Activated CD4-positive, alpha-beta T cell treated with anti-CD3 and anti-CD28 coated beads, Interleukin-2, amount 10 ng/mL, durations not matched to agents 24 days and 14 days (primary cell): ENCODE measurements at regions not wholly inside any gene's neighbourhood (a gene's known extent, or its start where the extent isn't known, plus 50 kb on each side); places are given as distances from the start of the nearest gene placed in this dataset.

Experiments used
- DNase-seq: peaks from one replicate; pipeline ENCODE4 v3.0.0; 2022
- H3K27ac Mint-ChIP-seq: one replicate; pipeline ENCODE4 v1.8.0; 2022; ENCODE audit warnings: mild to moderate bottlenecking, mixed read lengths
- H3K27me3 Mint-ChIP-seq: one replicate; pipeline ENCODE4 v1.8.0; 2022; ENCODE audit warnings: mixed read lengths
- H3K36me3 Mint-ChIP-seq: one replicate; pipeline ENCODE4 v1.8.0; 2022; ENCODE audit warnings: low read depth, mild to moderate bottlenecking, mixed read lengths
- H3K4me1 Mint-ChIP-seq: one replicate; pipeline ENCODE4 v1.8.0; 2021; ENCODE audit warnings: mixed read lengths
- H3K4me3 Mint-ChIP-seq: one replicate; pipeline ENCODE4 v1.8.0; 2022; ENCODE audit warnings: mild to moderate bottlenecking, moderate library complexity, mixed read lengths
- H3K9me3 Mint-ChIP-seq: one replicate; pipeline ENCODE4 v1.8.0; 2021; ENCODE audit warnings: mixed read lengths
- intact Hi-C: fragments of 100-400 bp; cut with micrococcal nuclease; formaldehyde crosslinking; loops from one replicate; pipeline ENCODE4 v1.15.1; 2023

- H3K9me3 Mint-ChIP-seq: peaks cover 5% of the 10 kb centered on the region
- H3K27ac Mint-ChIP-seq: no peak overlapping the region
- intact Hi-C loops: no loop called here
- peaks cover 10% of the 10 kb centered on the region for H3K27me3 Mint-ChIP-seq
- H3K4me1 Mint-ChIP-seq: no peaks in the 10 kb centered on the region
- H3K4me3 Mint-ChIP-seq: no peak overlapping the region
- H3K36me3 Mint-ChIP-seq: no peaks in the 10 kb centered on the region
- no peak for DNase-seq
Measured at GRCh38 chr6:74070711-74071110, 374.7 kb downstream of the CD109 start.

GRCh38 chr6:74070091-74070490, 374.1 kb downstream of the CD109 start:
- no peak for DNase-seq
- intact Hi-C loops: no loop called here
- H3K4me3 Mint-ChIP-seq: no peak overlapping the region
- peaks cover 10% of the 10 kb centered on the region for H3K27me3 Mint-ChIP-seq
- H3K36me3 Mint-ChIP-seq: no peaks in the 10 kb centered on the region
- H3K4me1 Mint-ChIP-seq: no peaks in the 10 kb centered on the region
- H3K27ac Mint-ChIP-seq: no peak overlapping the region
- peaks cover 5% of the 10 kb centered on the region for H3K9me3 Mint-ChIP-seq

- H3K27me3 Mint-ChIP-seq: peaks cover 10% of the 10 kb centered on the region
- no peaks in the 10 kb centered on the region for H3K36me3 Mint-ChIP-seq
- intact Hi-C loops: no loop called here
- H3K4me3 Mint-ChIP-seq: no peak overlapping the region
- DNase-seq: no peak
- peaks cover 5% of the 10 kb centered on the region for H3K9me3 Mint-ChIP-seq
- no peak overlapping the region for H3K27ac Mint-ChIP-seq
- no peaks in the 10 kb centered on the region for H3K4me1 Mint-ChIP-seq
Measured at GRCh38 chr6:74069089-74069581, 373.1 kb downstream of the CD109 start.

- Mint-ChIP-seq H3K9me3 (peaks cover 5% of the 10 kb centered on the region), H3K4me1 (no peaks in the 10 kb centered on the region), H3K36me3 (no peaks in the 10 kb centered on the region), H3K27ac (no peak overlapping the region), H3K4me3 (no peak overlapping the region), H3K27me3 (peaks cover 10% of the 10 kb centered on the region)
- DNase-seq: no peak
- intact Hi-C loops: no loop called here
Measured at GRCh38 chr6:74066168-74066871, 370.3 kb downstream of the CD109 start.

- Mint-ChIP-seq H3K9me3 (peaks cover 5% of the 10 kb centered on the region), H3K4me3 (no peak overlapping the region), H3K27me3 (peaks cover 9% of the 10 kb centered on the region), H3K36me3 (no peaks in the 10 kb centered on the region), H3K27ac (no peak overlapping the region), H3K4me1 (no peaks in the 10 kb centered on the region)
- intact Hi-C loops: no loop called here
- no peak for DNase-seq
Measured at GRCh38 chr6:74065705-74066104, 369.7 kb downstream of the CD109 start.

- H3K27ac Mint-ChIP-seq: no peak overlapping the region
- H3K4me3 Mint-ChIP-seq: no peak overlapping the region
- intact Hi-C loops: no loop called here
- H3K36me3 Mint-ChIP-seq: no peaks in the 10 kb centered on the region
- H3K27me3 Mint-ChIP-seq: peaks cover 9% of the 10 kb centered on the region
- peaks cover 5% of the 10 kb centered on the region for H3K9me3 Mint-ChIP-seq
- no peak for DNase-seq
- no peaks in the 10 kb centered on the region for H3K4me1 Mint-ChIP-seq
Measured at GRCh38 chr6:74063391-74063790, 367.4 kb downstream of the CD109 start.

GRCh38 chr6:74061201-74061600, 365.2 kb downstream of the CD109 start:
- H3K27me3 Mint-ChIP-seq: no peaks in the 10 kb centered on the region
- no peak overlapping the region for H3K4me3 Mint-ChIP-seq
- H3K9me3 Mint-ChIP-seq: no peaks in the 10 kb centered on the region
- H3K36me3 Mint-ChIP-seq: no peaks in the 10 kb centered on the region
- intact Hi-C loops: no loop called here
- DNase-seq: no peak
- no peaks in the 10 kb centered on the region for H3K4me1 Mint-ChIP-seq
- no peak overlapping the region for H3K27ac Mint-ChIP-seq

- intact Hi-C loops: no loop called here
- H3K9me3 Mint-ChIP-seq: no peaks in the 10 kb centered on the region
- H3K27ac Mint-ChIP-seq: no peak overlapping the region
- no peak overlapping the region for H3K4me3 Mint-ChIP-seq
- no peaks in the 10 kb centered on the region for H3K4me1 Mint-ChIP-seq
- no peaks in the 10 kb centered on the region for H3K36me3 Mint-ChIP-seq
- no peak for DNase-seq
- no peaks in the 10 kb centered on the region for H3K27me3 Mint-ChIP-seq
Measured at GRCh38 chr6:74060354-74060753, 364.4 kb downstream of the CD109 start.

GRCh38 chr6:74058606-74059005, 362.6 kb downstream of the CD109 start:
- H3K36me3 Mint-ChIP-seq: no peaks in the 10 kb centered on the region
- no peak for DNase-seq
- intact Hi-C loops: no loop called here
- no peaks in the 10 kb centered on the region for H3K27me3 Mint-ChIP-seq
- H3K4me3 Mint-ChIP-seq: no peak overlapping the region
- no peaks in the 10 kb centered on the region for H3K9me3 Mint-ChIP-seq
- no peaks in the 10 kb centered on the region for H3K4me1 Mint-ChIP-seq
- no peak overlapping the region for H3K27ac Mint-ChIP-seq

GRCh38 chr6:74057326-74057725, 361.3 kb downstream of the CD109 start:
- peaks cover 2% of the 10 kb centered on the region for H3K27me3 Mint-ChIP-seq
- H3K9me3 Mint-ChIP-seq: no peaks in the 10 kb centered on the region
- no peak overlapping the region for H3K27ac Mint-ChIP-seq
- no peaks in the 10 kb centered on the region for H3K36me3 Mint-ChIP-seq
- H3K4me1 Mint-ChIP-seq: no peaks in the 10 kb centered on the region
- DNase-seq: no peak
- H3K4me3 Mint-ChIP-seq: no peak overlapping the region
- intact Hi-C loops: no loop called here

- peak; percentile 7 for DNase-seq
Measured at GRCh38 chr6:74054190-74054589, 358.2 kb downstream of the CD109 start.

GRCh38 chr6:74050921-74051320, 354.9 kb downstream of the CD109 start:
- Mint-ChIP-seq H3K4me1 (no peaks in the 10 kb centered on the region), H3K36me3 (no peaks in the 10 kb centered on the region), H3K4me3 (no peak overlapping the region), H3K27ac (no peak overlapping the region), H3K27me3 (peaks cover 2% of the 10 kb centered on the region), H3K9me3 (no peaks in the 10 kb centered on the region)
- intact Hi-C loops: no loop called here
- DNase-seq: peak; percentile 27

More at GRCh38 chr6:74054190-74054589, 358.2 kb downstream of the CD109 start:
- Mint-ChIP-seq H3K4me3 (no peak overlapping the region), H3K27ac (no peak overlapping the region), H3K4me1 (no peaks in the 10 kb centered on the region), H3K27me3 (peaks cover 2% of the 10 kb centered on the region), H3K9me3 (no peaks in the 10 kb centered on the region), H3K36me3 (no peaks in the 10 kb centered on the region)
- intact Hi-C loops: no loop called here

GRCh38 chr6:74048387-74048786, 352.4 kb downstream of the CD109 start:
- no peak overlapping the region for H3K27ac Mint-ChIP-seq
- intact Hi-C loops: no loop called here
- H3K36me3 Mint-ChIP-seq: no peaks in the 10 kb centered on the region
- H3K4me3 Mint-ChIP-seq: no peak overlapping the region
- H3K4me1 Mint-ChIP-seq: no peaks in the 10 kb centered on the region
- DNase-seq: no peak
- peaks cover under 1% of the 10 kb centered on the region for H3K27me3 Mint-ChIP-seq
- H3K9me3 Mint-ChIP-seq: no peaks in the 10 kb centered on the region

GRCh38 chr6:74044417-74045096, 348.6 kb downstream of the CD109 start:
- Mint-ChIP-seq H3K4me3 (no peak overlapping the region), H3K36me3 (no peaks in the 10 kb centered on the region), H3K4me1 (no peaks in the 10 kb centered on the region), H3K27me3 (no peaks in the 10 kb centered on the region), H3K9me3 (no peaks in the 10 kb centered on the region), H3K27ac (no peak overlapping the region)
- intact Hi-C loops: no loop called here
- no peak for DNase-seq
